A673 (cell line): ENCODE measurements at regions not wholly inside any gene's neighbourhood (a gene's known extent, or its start where the extent isn't known, plus 50 kb on each side); places are given as distances from the start of the nearest gene placed in this dataset.

Experiments
- CTCF ChIP-seq: fragments of 300-800, 200-600 bp; sonication (generic); conservative IDR thresholded peaks from 2 replicates; pipeline ENCODE4 v1.5.1; 2017; ENCODE audit warnings: low read depth, mild to moderate bottlenecking, antibody characterized with exemption, low read length, moderate library complexity, mixed read lengths
- EZH2 ChIP-seq: fragments of 200-600 bp; sonication (generic); IDR thresholded peaks from 2 replicates; pipeline ENCODE4 v1.6.1; 2017; ENCODE audit warnings: borderline replicate concordance, low read depth, mild to moderate bottlenecking, mixed read lengths, antibody characterized with exemption, low read length; ENCODE audit not compliant: poor library complexity, severe bottlenecking

GRCh38 chr3:88282528-88283241 is 132.9 kb downstream of the C3orf38 start:
- TF ChIP-seq CTCF (no peak), EZH2 (no peak)
